ENCODE measurements at regions not wholly inside any gene's neighbourhood (a gene's known extent, or its start where the extent isn't known, plus 50 kb on each side); places are given as distances from the start of the nearest gene placed in this dataset.

DNA sequence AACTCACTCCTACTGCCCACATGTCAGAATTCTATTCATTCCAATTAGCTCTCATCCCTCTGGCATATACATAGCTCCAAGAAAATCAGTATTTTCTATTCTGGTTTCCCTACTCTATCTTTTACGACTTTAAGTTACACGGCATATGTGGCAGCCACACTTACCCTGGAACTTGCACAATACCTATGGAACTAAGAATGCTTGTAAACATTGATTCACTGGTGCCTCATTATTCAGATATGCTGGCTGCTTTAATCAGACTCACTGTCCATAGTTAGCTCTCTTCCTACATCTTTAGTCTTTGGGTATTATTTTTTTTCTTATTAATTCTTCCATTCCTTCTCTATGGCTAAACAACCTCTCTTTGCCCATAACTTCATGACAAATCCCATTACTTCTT lies 1519.9 kb upstream of the ACVR2A start:
- intact Hi-C loops (cut with micrococcal nuclease; ENCODE audit: unreplicated experiment), result no loop called here
- H3K4me3 ChIP-seq (ENCODE audit: low read depth in 2 of 2, low read length in 2 of 2), result no peak overlapping the region
- ChIA-PET CTCF (no interaction called here), POLR2A (no interaction called here)
- in situ Hi-C loops (cut with HindIII; ENCODE audit: low pct_unique_long_range_greater_than_20kb, low sequenced_read_pairs), result no loop called here
- ATAC-seq (no peak), DNase-seq (ENCODE audit: low read depth, low spot score) (no peak)
- H3K36me3 ChIP-seq (ENCODE audit: control insufficient read depth, insufficient read depth, low read length), result no peaks in the 10 kb centered on the region
- H3K27me3 ChIP-seq (ENCODE audit: control insufficient read depth, insufficient read depth, low read length), result no peaks in the 10 kb centered on the region
- no peak overlapping the region for H3K27ac ChIP-seq (ENCODE audit: low read length)
- no TSS peak for BruUV-seq (replicated peaks)
- no peaks in the 10 kb centered on the region for H3K9me3 ChIP-seq (ENCODE audit: control insufficient read depth, insufficient read depth, low read depth, low read length)
- no peak for TF ChIP-seq CTCF (IDR thresholded peaks at IDR 0.05)
- no peak for TF ChIP-seq SIN3A (IDR thresholded peaks at IDR 0.05; ENCODE audit: borderline replicate concordance, insufficient read depth, low read depth, low read length)
- TF ChIP-seq, protein P1, sequence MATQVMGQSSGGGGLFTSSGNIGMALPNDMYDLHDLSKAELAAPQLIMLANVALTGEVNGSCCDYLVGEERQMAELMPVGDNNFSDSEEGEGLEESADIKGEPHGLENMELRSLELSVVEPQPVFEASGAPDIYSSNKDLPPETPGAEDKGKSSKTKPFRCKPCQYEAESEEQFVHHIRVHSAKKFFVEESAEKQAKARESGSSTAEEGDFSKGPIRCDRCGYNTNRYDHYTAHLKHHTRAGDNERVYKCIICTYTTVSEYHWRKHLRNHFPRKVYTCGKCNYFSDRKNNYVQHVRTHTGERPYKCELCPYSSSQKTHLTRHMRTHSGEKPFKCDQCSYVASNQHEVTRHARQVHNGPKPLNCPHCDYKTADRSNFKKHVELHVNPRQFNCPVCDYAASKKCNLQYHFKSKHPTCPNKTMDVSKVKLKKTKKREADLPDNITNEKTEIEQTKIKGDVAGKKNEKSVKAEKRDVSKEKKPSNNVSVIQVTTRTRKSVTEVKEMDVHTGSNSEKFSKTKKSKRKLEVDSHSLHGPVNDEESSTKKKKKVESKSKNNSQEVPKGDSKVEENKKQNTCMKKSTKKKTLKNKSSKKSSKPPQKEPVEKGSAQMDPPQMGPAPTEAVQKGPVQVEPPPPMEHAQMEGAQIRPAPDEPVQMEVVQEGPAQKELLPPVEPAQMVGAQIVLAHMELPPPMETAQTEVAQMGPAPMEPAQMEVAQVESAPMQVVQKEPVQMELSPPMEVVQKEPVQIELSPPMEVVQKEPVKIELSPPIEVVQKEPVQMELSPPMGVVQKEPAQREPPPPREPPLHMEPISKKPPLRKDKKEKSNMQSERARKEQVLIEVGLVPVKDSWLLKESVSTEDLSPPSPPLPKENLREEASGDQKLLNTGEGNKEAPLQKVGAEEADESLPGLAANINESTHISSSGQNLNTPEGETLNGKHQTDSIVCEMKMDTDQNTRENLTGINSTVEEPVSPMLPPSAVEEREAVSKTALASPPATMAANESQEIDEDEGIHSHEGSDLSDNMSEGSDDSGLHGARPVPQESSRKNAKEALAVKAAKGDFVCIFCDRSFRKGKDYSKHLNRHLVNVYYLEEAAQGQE (IDR thresholded peaks at IDR 0.05; ENCODE audit: insufficient read depth in 1 of 2, low read depth in 2 of 2, low read length in 1 of 2), result no peak
- no peak for TF ChIP-seq POLR2AphosphoS5 (IDR thresholded peaks at IDR 0.05; ENCODE audit: low read depth, low read length)
- no peak for TF ChIP-seq TCF7L2 (IDR thresholded peaks at IDR 0.05; ENCODE audit: low read depth, low read length)
- H3K4me1 ChIP-seq (ENCODE audit: control insufficient read depth, insufficient read depth, low read length), result no peaks in the 10 kb centered on the region

DNA sequence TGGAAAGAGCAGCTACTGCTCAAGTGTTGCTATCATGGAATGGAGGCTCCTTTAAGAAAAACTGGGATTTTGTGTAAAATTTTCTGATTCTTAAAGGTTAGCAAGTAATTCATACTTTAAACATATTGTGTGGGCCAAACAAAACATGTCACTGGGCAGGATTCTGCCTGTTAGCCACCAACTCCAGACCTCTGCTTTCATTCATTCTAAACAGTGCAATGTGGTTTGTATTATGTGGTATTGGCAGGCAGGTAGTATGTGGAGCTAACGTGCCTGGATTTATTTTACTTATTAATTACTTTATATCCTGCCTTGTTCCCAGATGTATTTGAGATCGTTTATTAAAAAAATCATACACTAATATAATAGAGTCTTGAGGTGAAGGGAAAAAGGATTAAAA lies 1521.3 kb upstream of the ACVR2A start:
- TF ChIP-seq POLR2AphosphoS5 (IDR thresholded peaks at IDR 0.05; ENCODE audit: low read depth, low read length) (no peak), SIN3A (IDR thresholded peaks at IDR 0.05; ENCODE audit: borderline replicate concordance, insufficient read depth, low read depth, low read length) (no peak), TCF7L2 (IDR thresholded peaks at IDR 0.05; ENCODE audit: low read depth, low read length) (no peak), CTCF (IDR thresholded peaks at IDR 0.05) (no peak)
- TF ChIP-seq, protein P1 (IDR thresholded peaks at IDR 0.05; ENCODE audit: insufficient read depth in 1 of 2, low read depth in 2 of 2, low read length in 1 of 2), result no peak
- no peaks in the 10 kb centered on the region for H3K36me3 ChIP-seq (ENCODE audit: control insufficient read depth, insufficient read depth, low read length)
- ATAC-seq (no peak), DNase-seq (ENCODE audit: low read depth, low spot score) (no peak)
- intact Hi-C loops (cut with micrococcal nuclease; ENCODE audit: unreplicated experiment), result no loop called here
- ChIA-PET CTCF (no interaction called here), POLR2A (no interaction called here)
- H3K27me3 ChIP-seq (ENCODE audit: control insufficient read depth, insufficient read depth, low read length), result no peaks in the 10 kb centered on the region
- H3K27ac ChIP-seq (ENCODE audit: low read length), result no peak overlapping the region
- H3K9me3 ChIP-seq (ENCODE audit: control insufficient read depth, insufficient read depth, low read depth, low read length), result no peaks in the 10 kb centered on the region
- no peak overlapping the region for H3K4me3 ChIP-seq (ENCODE audit: low read depth in 2 of 2, low read length in 2 of 2)
- BruUV-seq (replicated peaks), result no TSS peak
- in situ Hi-C loops (cut with HindIII; ENCODE audit: low pct_unique_long_range_greater_than_20kb, low sequenced_read_pairs), result no loop called here
- no peaks in the 10 kb centered on the region for H3K4me1 ChIP-seq (ENCODE audit: control insufficient read depth, insufficient read depth, low read length)
